ENCODE measurements at regions not wholly inside any gene's neighbourhood (a gene's known extent, or its start where the extent isn't known, plus 50 kb on each side); places are given as distances from the start of the nearest gene placed in this dataset.

DNA sequence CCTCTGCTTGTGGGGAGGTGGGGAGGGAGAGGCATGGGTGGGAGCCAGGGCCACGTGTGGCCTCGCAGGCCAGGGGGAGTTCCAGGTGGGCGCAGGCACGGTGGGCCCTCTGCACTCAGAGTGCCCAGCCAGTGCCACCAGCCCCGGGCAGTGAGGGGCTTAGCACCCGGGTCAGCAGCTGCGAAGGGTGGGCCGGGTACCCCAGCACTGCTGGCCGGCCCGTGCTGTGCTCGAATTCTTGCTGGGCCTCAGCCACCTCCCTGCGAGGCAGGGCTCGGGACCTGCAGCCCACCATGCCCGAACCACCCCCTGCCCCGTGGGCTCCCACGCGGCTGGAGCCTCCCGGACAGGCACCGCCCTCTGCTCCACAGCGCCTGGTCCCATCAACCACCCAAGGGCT is 1277.2 kb downstream of the JRKL start:
- dilution Hi-C loops (cut with MboI; ENCODE audit: extremely low pct_ligation_motif_present, low sequenced_read_pairs) (no loop called here), intact Hi-C loops (cut with micrococcal nuclease) (no loop called here)
- no peak overlapping the region for H3K4me3 ChIP-seq (replicated peaks in 1 of 3; ENCODE audit: insufficient read depth in 1 of 3, low read depth in 1 of 3, low read length in 3 of 3)
- H3K4me2 ChIP-seq (ENCODE audit: insufficient read depth, low read length): no peak overlapping the region
- H4K20me1 ChIP-seq (replicated peaks; ENCODE audit: control insufficient read depth, extremely low read depth, insufficient read depth, low read length): no peaks in the 10 kb centered on the region
- POLR2A ChIA-PET: no interaction called here
- no peaks in the 10 kb centered on the region for H3K9me1 ChIP-seq (replicated peaks; ENCODE audit: control insufficient read depth, extremely low read depth, insufficient read depth, low read length)
- H3K9ac ChIP-seq (replicated peaks; ENCODE audit: extremely low read depth, insufficient read depth, low read length): no peak overlapping the region
- no peaks in the 10 kb centered on the region for H3K79me2 ChIP-seq (ENCODE audit: control insufficient read depth, insufficient read depth, low read length)
- no peak for DNase-seq (ENCODE audit: low read depth, low spot score)
- CTCF ChIA-PET: interaction anchor here (1.1 kb wide), 1 partner anchor 47 kb away, joined by 3 read pairs; no protein-coding TSS in a partner anchor
- no peaks in the 10 kb centered on the region for H3K36me3 ChIP-seq (ENCODE audit: control insufficient read depth in 2 of 2, extremely low read depth in 1 of 2, insufficient read depth in 2 of 2, low read length in 2 of 2)
- H3K9me3 ChIP-seq (replicated peaks; ENCODE audit: control insufficient read depth, insufficient read depth, low read length): no peaks in the 10 kb centered on the region
- H3K4me1 ChIP-seq (ENCODE audit: control insufficient read depth, extremely low read depth, insufficient read depth, low read length): no peaks in the 10 kb centered on the region
- no peak overlapping the region for H2AFZ ChIP-seq (ENCODE audit: low read depth, low read length)
- no TSS peak for BruUV-seq (replicated peaks)
- no peak for TF ChIP-seq POLR2A (IDR thresholded peaks at IDR 0.05; ENCODE audit: low read depth, low read length)
- no peak for TF ChIP-seq POLR2AphosphoS5 (IDR thresholded peaks at IDR 0.05; ENCODE audit: insufficient read depth, low read depth, low read length)
- no peak for TF ChIP-seq JUN (IDR thresholded peaks at IDR 0.05; ENCODE audit: borderline replicate concordance, insufficient read depth, insufficient read length, low read depth)
- TF ChIP-seq, protein P1, sequence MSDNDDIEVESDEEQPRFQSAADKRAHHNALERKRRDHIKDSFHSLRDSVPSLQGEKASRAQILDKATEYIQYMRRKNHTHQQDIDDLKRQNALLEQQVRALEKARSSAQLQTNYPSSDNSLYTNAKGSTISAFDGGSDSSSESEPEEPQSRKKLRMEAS (IDR thresholded peaks at IDR 0.05; ENCODE audit: insufficient read depth, insufficient read length): no peak
- no peak for TF ChIP-seq GATA2 (IDR thresholded peaks at IDR 0.05; ENCODE audit: insufficient read depth, insufficient read length, low read depth, low read length)
- TF ChIP-seq FOS (IDR thresholded peaks at IDR 0.05; ENCODE audit: borderline replicate concordance, insufficient read depth, low read length): no peak
- TF ChIP-seq, protein P2, sequence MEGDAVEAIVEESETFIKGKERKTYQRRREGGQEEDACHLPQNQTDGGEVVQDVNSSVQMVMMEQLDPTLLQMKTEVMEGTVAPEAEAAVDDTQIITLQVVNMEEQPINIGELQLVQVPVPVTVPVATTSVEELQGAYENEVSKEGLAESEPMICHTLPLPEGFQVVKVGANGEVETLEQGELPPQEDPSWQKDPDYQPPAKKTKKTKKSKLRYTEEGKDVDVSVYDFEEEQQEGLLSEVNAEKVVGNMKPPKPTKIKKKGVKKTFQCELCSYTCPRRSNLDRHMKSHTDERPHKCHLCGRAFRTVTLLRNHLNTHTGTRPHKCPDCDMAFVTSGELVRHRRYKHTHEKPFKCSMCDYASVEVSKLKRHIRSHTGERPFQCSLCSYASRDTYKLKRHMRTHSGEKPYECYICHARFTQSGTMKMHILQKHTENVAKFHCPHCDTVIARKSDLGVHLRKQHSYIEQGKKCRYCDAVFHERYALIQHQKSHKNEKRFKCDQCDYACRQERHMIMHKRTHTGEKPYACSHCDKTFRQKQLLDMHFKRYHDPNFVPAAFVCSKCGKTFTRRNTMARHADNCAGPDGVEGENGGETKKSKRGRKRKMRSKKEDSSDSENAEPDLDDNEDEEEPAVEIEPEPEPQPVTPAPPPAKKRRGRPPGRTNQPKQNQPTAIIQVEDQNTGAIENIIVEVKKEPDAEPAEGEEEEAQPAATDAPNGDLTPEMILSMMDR (IDR thresholded peaks at IDR 0.05; ENCODE audit: extremely low read depth in 1 of 2, insufficient read depth in 1 of 2, low read depth in 1 of 2, low read length in 2 of 2): no peak
- TF ChIP-seq EZH2 (IDR thresholded peaks at IDR 0.05; ENCODE audit: borderline replicate concordance, low read depth, low read length, severe bottlenecking): no peak
- no peak overlapping the region for H3K27ac ChIP-seq (ENCODE audit: insufficient read depth, low read depth, low read length)
- no peaks in the 10 kb centered on the region for H3K27me3 ChIP-seq (ENCODE audit: control insufficient read depth in 2 of 2, insufficient read depth in 2 of 2, low read length in 2 of 2)
- FAIRE-seq: no peak

Measured in endothelial cell of umbilical vein (primary cell).